Heart right ventricle (tissue), 16 donors: ENCODE measurements at regions not wholly inside any gene's neighbourhood (a gene's known extent, or its start where the extent isn't known, plus 50 kb on each side); places are given as distances from the start of the nearest gene placed in this dataset.

Experiments
- ATAC-seq, 8 donors: fragments of 200-7000 bp; cut with Tn5 transposase; one replicate each; pipeline ENCODE4 v1.9.1; 2020; ENCODE audit warnings: mild to moderate bottlenecking in 8 of 8, moderate library complexity in 8 of 8, moderate number of reproducible peaks in 1 of 8
- DNase-seq, 2 donors: peaks; one replicate each; pipeline ENCODE4 v3.0.0-alpha.2; 2020
- H3K27ac ChIP-seq, 10 donors: fragments of 200-600 bp; sonication (generic) in 2 of 10; one replicate each; pipeline versions ENCODE4 v1.5.0 to v1.8.0; 2020 to 2022; ENCODE audit warnings: mild to moderate bottlenecking in 3 of 10
- H3K27me3 ChIP-seq, 7 donors: fragments of 200-600 bp; one replicate each; pipeline ENCODE4 v1.8.0; 2021 to 2022; ENCODE audit warnings: mild to moderate bottlenecking in 2 of 7
- H3K36me3 ChIP-seq, 9 donors: fragments of 200-600 bp; sonication (generic) in 1 of 9; one replicate each; pipeline versions ENCODE4 v1.5.0 to v1.8.0; 2020 to 2022; ENCODE audit warnings: mild to moderate bottlenecking in 2 of 9
- H3K4me1 ChIP-seq, 9 donors: fragments of 200-600 bp; sonication (generic) in 1 of 9; one replicate each; pipeline versions ENCODE4 v1.5.0 to v1.8.0; 2020 to 2022; ENCODE audit warnings: mild to moderate bottlenecking in 4 of 9
- H3K4me3 ChIP-seq, 10 donors: fragments of 200-600 bp; sonication (generic) in 2 of 10; one replicate each; pipeline versions ENCODE4 v1.5.0 to v1.8.0; 2020 to 2022; ENCODE audit warnings: mild to moderate bottlenecking in 7 of 10, moderate library complexity in 2 of 10
- H3K9me3 ChIP-seq, 11 donors: fragments of 200-600 bp in 10 of 11; sonication (generic) in 2 of 11; one replicate each; pipeline versions ENCODE4 v1.5.0 to v1.8.0; 2013 to 2022; ENCODE audit warnings: mild to moderate bottlenecking in 2 of 11, control low read depth in 1 of 11, moderate library complexity in 1 of 11
- CTCF ChIP-seq, 9 donors: fragments of 200-600 bp; sonication (generic) in 2 of 9; IDR thresholded peaks; one replicate each; pipeline versions ENCODE4 v1.5.0 to v1.8.0; 2021 to 2022; ENCODE audit warnings: antibody characterized with exemption in 9 of 9, mild to moderate bottlenecking in 5 of 9, moderate library complexity in 1 of 9
- WGBS, 2 donors: extraction: QIAGEN DNeasy Blood & Tissue Kit; methylation state at CpG; one replicate each; pipeline ENCODE4 v1.1.7; 2013; ENCODE audit warnings: inconsistent platforms in 1 of 2; 5-methylcytosine and 5-hydroxymethylcytosine counted together
- intact Hi-C, 10 donors: fragments of 100-400 bp; cut with DNase I; formaldehyde crosslinking; loops; one replicate each; pipeline versions ENCODE4 v1.11.1 to v1.14.2; 2022
- donor health status: Arrhythmogenic right ventricular cardiomyopathy.
- donor health status: ischemic (EF 13 %, LVEDD 7.1; RV severe dilation, severe dysfunction).
- donor health status: healthy with polysubstance abuse.
- donor health status: DM: no; HTN: yes; CAD: no.
- donor health status: DM: no; HTN: no; CAD: no.
- donor health status: ischemic (EF 25% LVEDD 6.9; RV normal size, moderate dysfunction).
- donor health status: ischemic (EF 25% LVEDD 5.7; RV mildly dilated, moderate dysfunction).
- donor health status: healthy.
- donor health status: DM: yes; HTN: yes; CAD: no.
- donor health status: Ischemic cardiomyopathy.
- donor health status: ischemic (EF 35%, LVEDD 5.7; RV mildly dilated, moderate dysfunction).
- donor health status: nonischemic (EF 11% LVEDD 7.7; RV severe dilation, severe dysfunction).
- donor health status: DM: yes; HTN: yes; CAD: no.
- donor health status: PGD.
- donor health status: ischemic (EF 29% LVEDD 5.4; RV normal size, mild dysfunction).
- donor health status: nonischemic (EF 23%, LVEDD 6.1; RV moderate dilation, normal function).

DNA sequence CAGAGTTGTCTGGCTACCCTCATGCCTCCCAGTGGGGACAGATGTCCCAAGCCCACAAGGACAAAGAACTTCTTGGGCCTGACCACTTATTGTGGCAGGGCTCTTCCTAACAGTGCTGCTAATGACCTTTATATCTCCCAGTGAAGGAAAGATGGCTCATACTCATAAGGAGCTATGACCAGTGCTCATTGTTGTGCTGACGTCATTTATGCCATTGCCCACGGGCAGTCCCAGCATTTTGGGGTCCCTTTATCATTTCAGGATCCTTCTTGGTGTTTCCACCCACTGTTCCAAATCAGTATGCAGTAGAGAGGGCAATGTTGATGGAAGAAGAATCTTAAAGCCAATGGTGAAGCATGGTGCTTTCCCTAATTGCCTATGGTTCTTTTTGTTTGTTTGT, 1640.0 kb upstream of the PRR20A start:
- Histone ChIP-seq H3K36me3 (no peaks in the 10 kb centered on the region), H3K27me3 (no peaks in the 10 kb centered on the region), H3K4me1 (no peaks in the 10 kb centered on the region), H3K27ac (no peak overlapping the region), H3K9me3 (peaks cover 0 to 29% (median 11%) of the 10 kb centered on the region in 11 donors), H3K4me3 (no peak overlapping the region)
- no peak for TF ChIP-seq CTCF (IDR thresholded peaks at IDR 0.05)
- intact Hi-C loops, result no loop called here
- DNase-seq, result no peak
- WGBS, 2 donors, result 80% methylated on average over 2 of the region's 2 CpGs
- no peak for ATAC-seq

DNA sequence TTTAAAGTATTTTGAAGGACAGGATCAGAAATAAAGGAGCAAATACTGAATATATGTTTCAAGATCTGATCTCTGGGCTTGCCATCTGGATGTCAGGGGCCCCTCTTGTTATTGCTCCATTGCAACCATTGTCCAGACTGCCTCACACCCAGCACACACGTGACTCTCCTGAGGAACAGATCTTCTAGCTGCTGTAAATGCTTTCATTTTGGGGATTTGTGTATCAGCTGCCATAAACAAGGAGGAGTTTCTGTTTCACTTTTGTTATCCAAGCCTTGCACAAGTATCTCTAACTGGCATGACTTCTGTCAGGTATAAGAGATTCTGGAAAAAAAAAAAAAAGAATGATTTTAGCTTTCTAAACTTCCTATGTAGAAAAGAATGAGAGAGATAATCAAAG, 1624.1 kb upstream of the PRR20A start:
- no peak overlapping the region for H3K27ac ChIP-seq
- DNase-seq, result no peak
- TF ChIP-seq CTCF (IDR thresholded peaks at IDR 0.05), result no peak
- H3K4me1 ChIP-seq, result no peaks in the 10 kb centered on the region
- WGBS, 2 donors, result 47 to 57% methylated on average over 1 of the region's 1 CpG
- no peaks in the 10 kb centered on the region for H3K27me3 ChIP-seq
- H3K4me3 ChIP-seq, result no peak overlapping the region
- intact Hi-C loops, result no loop called here
- no peaks in the 10 kb centered on the region for H3K36me3 ChIP-seq
- H3K9me3 ChIP-seq, result peaks cover 0 to 23% (median 0%) of the 10 kb centered on the region in 11 donors
- no peak for ATAC-seq

DNA sequence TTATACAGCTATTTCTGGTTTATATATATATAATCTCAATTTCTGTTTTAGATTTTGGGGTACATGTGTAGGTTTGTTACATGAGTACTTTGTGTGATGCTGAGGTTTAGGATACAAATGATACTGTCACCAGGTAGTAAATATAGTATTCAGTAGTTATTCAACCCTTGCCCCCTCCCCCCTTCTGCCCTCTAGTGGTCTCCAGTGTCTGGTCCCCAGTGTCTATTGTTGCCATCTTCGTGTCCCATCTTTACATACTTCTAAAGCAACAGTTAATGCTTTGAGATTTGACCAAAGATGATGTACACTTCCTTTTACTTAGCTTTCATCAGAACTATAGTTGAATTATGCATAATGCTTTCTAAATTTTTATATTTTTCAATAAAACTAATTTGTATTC, 1623.4 kb upstream of the PRR20A start:
- Histone ChIP-seq H3K4me3 (no peak overlapping the region), H3K27me3 (no peaks in the 10 kb centered on the region), H3K36me3 (no peaks in the 10 kb centered on the region), H3K9me3 (peaks cover 0 to 21% (median 0%) of the 10 kb centered on the region in 11 donors), H3K27ac (no peak overlapping the region), H3K4me1 (no peaks in the 10 kb centered on the region)
- DNase-seq, result no peak
- 60 to 75% methylated on average over 1 of the region's 1 CpG for WGBS, 2 donors
- intact Hi-C loops, result no loop called here
- ATAC-seq, result no peak
- no peak for TF ChIP-seq CTCF (IDR thresholded peaks at IDR 0.05)

- no peaks in the 10 kb centered on the region for H3K27me3 ChIP-seq
- no peak overlapping the region for H3K4me3 ChIP-seq
- no peak overlapping the region for H3K27ac ChIP-seq
- H3K4me1 ChIP-seq, result no peaks in the 10 kb centered on the region
- intact Hi-C loops, result no loop called here
- no peak for TF ChIP-seq CTCF (IDR thresholded peaks at IDR 0.05)
- H3K9me3 ChIP-seq, result peaks cover 0 to 11% (median 0%) of the 10 kb centered on the region in 11 donors
- no peak for DNase-seq
- H3K36me3 ChIP-seq, result no peaks in the 10 kb centered on the region
- WGBS, 2 donors, result 65 to 67% methylated on average over 1 of the region's 1 CpG
- ATAC-seq, result no peak
These were observed 1612.3 kb upstream of the PRR20A start for GRCh38 chr13:55528434-55528833.

- ATAC-seq (no peak), DNase-seq (no peak)
- intact Hi-C loops, result no loop called here
- TF ChIP-seq CTCF (IDR thresholded peaks at IDR 0.05), result no peak
- Histone ChIP-seq H3K27me3 (no peaks in the 10 kb centered on the region), H3K36me3 (no peaks in the 10 kb centered on the region), H3K4me3 (no peak overlapping the region), H3K4me1 (no peaks in the 10 kb centered on the region), H3K27ac (no peak overlapping the region), H3K9me3 (peaks cover 0 to 10% (median 0%) of the 10 kb centered on the region in 11 donors)
- 94 to 98% methylated on average over 1 of the region's 1 CpG for WGBS, 2 donors
These were observed 1606.4 kb upstream of the PRR20A start for GRCh38 chr13:55534306-55534705.
